ENCODE measurements at regions not wholly inside any gene's neighbourhood (a gene's known extent, or its start where the extent isn't known, plus 50 kb on each side); places are given as distances from the start of the nearest gene placed in this dataset.

DNA sequence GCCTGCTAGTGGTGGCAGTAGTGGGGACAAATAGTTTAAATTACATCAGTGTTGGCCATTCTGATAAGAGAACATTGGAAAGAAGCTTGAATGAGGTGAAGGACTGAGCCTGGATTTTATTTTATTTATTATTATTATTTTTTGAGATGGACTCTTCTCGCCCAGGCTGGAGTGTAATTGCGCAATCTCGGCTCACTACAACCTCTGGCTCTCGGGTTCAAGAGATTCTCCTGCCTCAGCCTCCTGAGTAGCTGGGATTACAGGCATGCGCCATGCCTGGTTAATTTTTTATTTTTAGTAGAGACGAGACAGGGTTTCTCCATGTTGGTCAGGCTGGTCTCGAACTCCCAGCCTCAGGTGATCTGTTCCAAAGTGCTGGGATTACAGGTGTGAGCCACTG is 739.4 kb downstream of the AACS start:
- DNase-seq (ENCODE audit: low spot score), result no peak

DNA sequence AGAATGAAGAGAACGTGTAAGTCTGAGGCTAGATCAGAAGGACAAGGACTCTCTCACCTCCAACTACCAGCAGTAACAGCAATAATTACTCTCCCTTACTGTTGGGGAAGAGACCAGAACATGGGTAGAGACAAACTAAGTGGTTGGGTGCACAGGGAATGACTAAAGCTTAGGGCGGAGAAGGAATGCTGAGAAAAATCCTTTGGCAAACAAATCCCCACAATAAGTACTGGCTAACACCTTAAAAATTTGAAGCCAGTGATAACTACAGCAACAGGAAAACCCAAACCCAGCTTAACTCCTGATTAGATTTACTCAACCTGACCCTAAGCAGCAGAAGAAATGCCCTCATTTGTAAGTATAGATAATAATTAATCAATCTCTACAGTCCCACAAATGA is 759.0 kb downstream of the AACS start:
- Histone ChIP-seq H3K4me3 (ENCODE audit: severe bottlenecking) (no peak overlapping the region), H3K36me3 (ENCODE audit: low read depth) (no peaks in the 10 kb centered on the region), H3K9me3 (ENCODE audit: severe bottlenecking) (no peaks in the 10 kb centered on the region), H3K4me1 (ENCODE audit: insufficient read depth, poor library complexity, severe bottlenecking) (no peaks in the 10 kb centered on the region), H3K27me3 (ENCODE audit: insufficient read depth, poor library complexity, severe bottlenecking) (no peaks in the 10 kb centered on the region), H3K27ac (ENCODE audit: poor library complexity, severe bottlenecking) (no peak overlapping the region)
- TF ChIP-seq, protein P1, sequence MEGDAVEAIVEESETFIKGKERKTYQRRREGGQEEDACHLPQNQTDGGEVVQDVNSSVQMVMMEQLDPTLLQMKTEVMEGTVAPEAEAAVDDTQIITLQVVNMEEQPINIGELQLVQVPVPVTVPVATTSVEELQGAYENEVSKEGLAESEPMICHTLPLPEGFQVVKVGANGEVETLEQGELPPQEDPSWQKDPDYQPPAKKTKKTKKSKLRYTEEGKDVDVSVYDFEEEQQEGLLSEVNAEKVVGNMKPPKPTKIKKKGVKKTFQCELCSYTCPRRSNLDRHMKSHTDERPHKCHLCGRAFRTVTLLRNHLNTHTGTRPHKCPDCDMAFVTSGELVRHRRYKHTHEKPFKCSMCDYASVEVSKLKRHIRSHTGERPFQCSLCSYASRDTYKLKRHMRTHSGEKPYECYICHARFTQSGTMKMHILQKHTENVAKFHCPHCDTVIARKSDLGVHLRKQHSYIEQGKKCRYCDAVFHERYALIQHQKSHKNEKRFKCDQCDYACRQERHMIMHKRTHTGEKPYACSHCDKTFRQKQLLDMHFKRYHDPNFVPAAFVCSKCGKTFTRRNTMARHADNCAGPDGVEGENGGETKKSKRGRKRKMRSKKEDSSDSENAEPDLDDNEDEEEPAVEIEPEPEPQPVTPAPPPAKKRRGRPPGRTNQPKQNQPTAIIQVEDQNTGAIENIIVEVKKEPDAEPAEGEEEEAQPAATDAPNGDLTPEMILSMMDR (IDR thresholded peaks at IDR 0.05; ENCODE audit: poor library complexity, severe bottlenecking), result no peak
- no peak for DNase-seq (ENCODE audit: low spot score)
- ATAC-seq (ENCODE audit: low read depth), result no peak

More for the DNA sequence above, 739.4 kb downstream of the AACS start:
- Histone ChIP-seq H3K4me3 (ENCODE audit: severe bottlenecking) (no peak overlapping the region), H3K36me3 (ENCODE audit: low read depth) (no peaks in the 10 kb centered on the region), H3K27me3 (ENCODE audit: insufficient read depth, poor library complexity, severe bottlenecking) (no peaks in the 10 kb centered on the region), H3K9me3 (ENCODE audit: severe bottlenecking) (no peaks in the 10 kb centered on the region), H3K4me1 (ENCODE audit: insufficient read depth, poor library complexity, severe bottlenecking) (no peaks in the 10 kb centered on the region), H3K27ac (ENCODE audit: poor library complexity, severe bottlenecking) (no peak overlapping the region)
- TF ChIP-seq, protein P1 (IDR thresholded peaks at IDR 0.05; ENCODE audit: poor library complexity, severe bottlenecking), result no peak
- no peak for ATAC-seq (ENCODE audit: low read depth)

DNA sequence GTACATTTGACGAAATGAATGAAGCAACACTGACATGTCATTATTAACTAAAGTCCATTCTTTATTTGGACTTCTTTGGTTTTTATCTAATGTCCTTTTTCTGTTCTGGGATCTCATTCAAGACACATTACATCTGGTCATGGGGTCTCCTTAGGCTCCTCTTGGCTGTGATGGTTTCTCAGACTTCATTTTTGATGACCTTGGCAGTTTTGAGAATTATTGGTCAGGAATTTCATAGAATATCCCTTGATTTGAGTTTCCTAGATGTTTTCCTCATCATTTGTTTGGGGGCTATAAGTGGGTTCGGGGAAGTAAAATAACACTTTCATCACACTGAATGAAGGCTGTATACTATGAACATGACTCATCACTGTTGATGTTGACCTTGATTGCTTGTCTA is 770.6 kb downstream of the AACS start:
- ATAC-seq (ENCODE audit: low read depth), result no peak

DNA sequence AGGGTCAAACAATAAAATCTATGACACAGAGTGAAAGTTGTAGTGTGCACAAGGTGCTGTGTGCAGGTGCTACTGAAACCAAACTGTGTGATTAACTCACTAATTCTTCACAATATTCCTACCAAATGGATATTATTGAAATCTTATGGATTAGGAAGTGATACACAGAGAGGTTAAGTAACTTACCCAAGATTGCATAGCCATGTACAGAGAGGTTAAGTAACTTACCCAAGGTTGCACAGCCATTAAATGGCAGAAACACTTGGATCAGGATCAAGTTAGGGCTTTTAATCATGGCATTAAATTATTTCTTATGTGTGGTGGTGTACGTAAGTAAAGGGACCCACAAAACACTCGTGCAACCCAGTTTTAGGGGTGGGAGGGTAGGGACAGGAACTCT is 771.4 kb downstream of the AACS start:
- Histone ChIP-seq H3K4me3 (ENCODE audit: severe bottlenecking) (no peak overlapping the region), H3K4me1 (ENCODE audit: insufficient read depth, poor library complexity, severe bottlenecking) (no peaks in the 10 kb centered on the region), H3K9me3 (ENCODE audit: severe bottlenecking) (no peaks in the 10 kb centered on the region), H3K27ac (ENCODE audit: poor library complexity, severe bottlenecking) (no peak overlapping the region), H3K27me3 (ENCODE audit: insufficient read depth, poor library complexity, severe bottlenecking) (no peaks in the 10 kb centered on the region), H3K36me3 (ENCODE audit: low read depth) (no peaks in the 10 kb centered on the region)
- ATAC-seq (ENCODE audit: low read depth) (no peak), DNase-seq (ENCODE audit: low spot score) (no peak)
- TF ChIP-seq, protein P1 (IDR thresholded peaks at IDR 0.05; ENCODE audit: poor library complexity, severe bottlenecking), result no peak

More for the DNA sequence above, 770.6 kb downstream of the AACS start:
- no peaks in the 10 kb centered on the region for H3K4me1 ChIP-seq (ENCODE audit: insufficient read depth, poor library complexity, severe bottlenecking)
- H3K36me3 ChIP-seq (ENCODE audit: low read depth), result no peaks in the 10 kb centered on the region
- H3K9me3 ChIP-seq (ENCODE audit: severe bottlenecking), result no peaks in the 10 kb centered on the region
- no peak overlapping the region for H3K27ac ChIP-seq (ENCODE audit: poor library complexity, severe bottlenecking)
- no peak overlapping the region for H3K4me3 ChIP-seq (ENCODE audit: severe bottlenecking)
- H3K27me3 ChIP-seq (ENCODE audit: insufficient read depth, poor library complexity, severe bottlenecking), result no peaks in the 10 kb centered on the region
- DNase-seq (ENCODE audit: low spot score), result no peak
- TF ChIP-seq, protein P1 (IDR thresholded peaks at IDR 0.05; ENCODE audit: poor library complexity, severe bottlenecking), result no peak

DNA sequence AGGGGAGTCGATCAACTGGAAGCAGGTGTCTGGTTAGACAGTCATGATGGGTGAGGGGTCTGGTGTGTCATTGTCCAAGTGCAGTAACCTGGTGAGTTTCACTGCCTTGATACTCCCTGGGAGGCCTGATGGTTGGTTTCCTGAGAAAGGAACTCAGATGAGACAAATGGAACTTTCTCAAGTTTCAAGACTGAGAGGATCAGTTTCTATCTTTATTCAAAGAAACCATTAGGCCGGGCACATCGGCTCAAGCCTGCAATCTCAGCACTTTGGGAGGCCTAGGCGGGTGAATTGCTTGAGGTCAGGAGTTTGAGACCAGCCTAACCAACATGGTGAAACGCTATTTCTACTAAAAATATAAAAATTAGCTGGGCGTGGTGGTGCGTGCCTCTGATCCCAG is 776.1 kb downstream of the AACS start:
- no peak for ATAC-seq (ENCODE audit: low read depth)
- Histone ChIP-seq H3K36me3 (ENCODE audit: low read depth) (no peaks in the 10 kb centered on the region), H3K9me3 (ENCODE audit: severe bottlenecking) (no peaks in the 10 kb centered on the region), H3K4me1 (ENCODE audit: insufficient read depth, poor library complexity, severe bottlenecking) (no peaks in the 10 kb centered on the region), H3K27me3 (ENCODE audit: insufficient read depth, poor library complexity, severe bottlenecking) (no peaks in the 10 kb centered on the region), H3K4me3 (ENCODE audit: severe bottlenecking) (no peak overlapping the region), H3K27ac (ENCODE audit: poor library complexity, severe bottlenecking) (no peak overlapping the region)
- TF ChIP-seq, protein P1 (IDR thresholded peaks at IDR 0.05; ENCODE audit: poor library complexity, severe bottlenecking), result no peak
- DNase-seq (ENCODE audit: low spot score), result no peak
